ENCODE measurements at regions not wholly inside any gene's neighbourhood (a gene's known extent, or its start where the extent isn't known, plus 50 kb on each side); places are given as distances from the start of the nearest gene placed in this dataset.

DNA sequence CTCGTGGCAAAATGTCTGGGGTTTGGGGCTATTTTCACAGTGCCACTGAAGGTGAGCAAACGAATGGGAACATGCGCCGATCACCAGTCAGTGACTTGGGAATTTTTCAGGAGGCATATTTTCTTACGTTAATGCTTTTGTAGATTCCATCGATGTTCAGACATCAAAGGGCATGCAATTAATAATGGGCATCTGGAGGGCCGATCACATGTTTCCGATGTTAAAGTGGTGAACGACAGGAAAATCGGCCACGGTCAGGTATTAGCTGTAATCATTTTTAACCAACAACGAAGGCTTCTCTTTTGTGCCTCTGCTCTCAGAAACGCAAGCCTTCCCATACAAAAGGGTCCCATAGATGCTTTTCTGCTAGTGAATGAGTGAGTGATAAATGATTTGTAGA lies 155.0 kb upstream of the PITX1 start:
- in situ Hi-C loops (cut with MboI; ENCODE audit: low sequenced_read_pairs) = no loop called here
- no peak overlapping the region for H3K4me3 ChIP-seq
- H3K4me1 ChIP-seq = peaks cover 8% of the 10 kb centered on the region; the same call in 1 of the 2 replicates
- DNase-seq (ENCODE audit: low spot score in 2 of 2) = no peak
- H3K9me3 ChIP-seq = no peaks in the 10 kb centered on the region
- no peaks in the 10 kb centered on the region for H3K36me3 ChIP-seq (replicated peaks)
- peaks cover 6% of the 10 kb centered on the region for H3K27me3 ChIP-seq (ENCODE audit: low read depth)

DNA sequence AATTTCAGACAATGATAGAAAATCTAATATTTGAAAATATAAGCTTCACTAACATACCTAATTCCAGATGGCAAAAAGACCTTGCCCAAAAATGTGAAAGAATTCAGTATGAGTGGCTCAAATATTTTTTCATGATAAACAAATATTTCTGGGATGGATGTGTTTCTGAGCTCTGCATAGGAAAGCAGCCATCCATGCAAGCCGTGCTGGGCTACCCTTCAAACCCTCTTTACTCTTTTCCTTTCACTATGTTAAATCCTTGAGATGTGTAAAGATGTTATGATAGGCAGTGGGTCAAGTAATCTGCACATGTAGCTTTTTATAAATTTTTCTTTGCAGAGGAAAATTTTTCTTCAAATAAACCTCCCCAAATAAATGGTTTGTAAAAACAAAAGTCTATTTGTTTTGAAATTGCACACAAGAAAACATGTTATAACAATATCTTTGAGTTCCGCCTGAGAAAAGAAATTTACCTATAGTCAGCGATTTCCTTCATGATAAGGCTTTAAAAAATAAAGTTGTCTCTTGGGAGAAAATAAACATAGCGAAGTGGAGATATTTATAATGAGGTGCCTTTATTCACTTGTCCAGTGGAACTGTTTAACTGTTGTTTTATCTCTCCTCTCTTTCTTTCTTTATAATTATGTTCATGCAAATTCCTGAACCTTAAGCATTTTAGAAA lies 154.3 kb upstream of the PITX1 start:
- Histone ChIP-seq H3K4me1 (peaks cover 8% of the 10 kb centered on the region; the same call in 1 of the 2 replicates), H3K36me3 (replicated peaks) (no peaks in the 10 kb centered on the region), H3K27me3 (ENCODE audit: low read depth) (peaks cover 2% of the 10 kb centered on the region), H3K4me3 (no peak overlapping the region), H3K9me3 (no peaks in the 10 kb centered on the region)
- DNase-seq (ENCODE audit: low spot score in 2 of 2) = no peak
- in situ Hi-C loops (cut with MboI; ENCODE audit: low sequenced_read_pairs) = no loop called here

DNA sequence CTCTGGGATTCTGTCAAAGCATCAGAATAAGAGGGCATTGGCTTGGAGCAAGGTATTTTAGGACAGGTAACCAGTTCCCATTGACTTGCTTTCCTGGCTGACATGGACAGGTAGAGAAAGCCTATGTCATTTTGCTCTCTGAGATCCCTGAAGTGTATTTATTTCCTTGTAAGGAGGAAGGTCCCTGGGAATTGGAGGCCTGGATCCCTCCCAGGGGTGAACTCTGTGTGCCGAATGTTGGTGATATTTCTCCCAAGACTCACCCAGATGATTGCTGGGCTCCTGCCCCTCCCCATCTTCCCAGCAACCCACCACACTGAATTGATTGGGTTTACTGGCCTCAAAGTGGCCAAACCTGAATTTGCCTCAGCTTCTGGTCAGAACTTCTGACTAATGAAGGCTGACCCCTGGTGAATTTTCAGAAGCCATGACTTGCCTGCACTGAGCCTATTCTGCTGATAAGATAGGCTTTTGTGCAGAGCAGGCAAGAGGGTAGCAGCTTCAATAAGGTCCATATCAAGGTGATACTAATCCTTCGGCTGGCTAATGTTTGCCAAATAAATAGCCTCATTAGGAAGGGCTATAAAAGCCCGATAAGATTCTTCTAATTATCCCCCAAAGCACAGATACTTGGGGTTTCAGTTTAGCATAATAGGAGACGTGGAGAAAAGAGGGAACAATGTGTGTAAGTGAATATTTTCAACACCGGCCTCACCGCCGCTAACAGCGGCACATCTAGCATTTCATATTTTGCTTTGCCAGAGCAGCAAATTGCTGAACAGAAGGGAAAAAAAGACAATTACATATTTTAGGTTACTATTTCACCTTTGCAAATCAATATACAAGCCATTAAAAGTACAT lies 152.9 kb upstream of the PITX1 start:
- in situ Hi-C loops (cut with MboI; ENCODE audit: low sequenced_read_pairs) = no loop called here
- peaks cover 8% of the 10 kb centered on the region; the same call in 1 of the 2 replicates for H3K4me1 ChIP-seq
- no peaks in the 10 kb centered on the region for H3K27me3 ChIP-seq (ENCODE audit: low read depth)
- no peak for DNase-seq (ENCODE audit: low spot score in 2 of 2)
- H3K9me3 ChIP-seq = no peaks in the 10 kb centered on the region
- H3K4me3 ChIP-seq = no peak overlapping the region
- no peaks in the 10 kb centered on the region for H3K36me3 ChIP-seq (replicated peaks)

DNA sequence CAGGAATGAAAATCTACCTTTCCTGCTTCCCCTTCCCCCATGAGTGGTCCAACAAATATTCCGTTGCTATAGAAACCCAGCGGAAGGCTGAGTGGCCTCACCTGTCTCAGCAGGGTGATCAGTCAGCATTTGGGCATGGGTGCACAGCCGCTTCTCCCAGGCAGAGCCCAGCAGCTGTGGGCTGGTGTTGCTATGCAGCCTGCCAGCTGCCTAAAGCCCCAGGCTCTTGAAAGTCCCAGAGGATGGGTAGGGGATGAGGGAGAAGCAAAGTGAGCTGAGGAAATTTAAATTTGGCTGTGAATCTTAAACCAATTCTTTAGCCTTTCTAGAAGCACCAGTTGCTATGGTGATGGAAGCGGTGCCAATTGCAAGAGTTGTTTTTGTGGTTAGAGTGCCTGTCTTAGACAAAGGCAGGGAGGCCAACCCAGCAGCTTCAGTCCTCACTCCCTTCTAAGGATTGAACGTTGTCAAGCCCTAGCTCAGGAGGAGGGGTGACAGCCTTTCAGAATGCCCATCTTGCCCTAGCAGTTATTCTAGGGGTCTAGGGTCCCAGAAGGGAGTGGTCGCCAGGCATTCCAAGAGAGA lies 151.5 kb upstream of the PITX1 start:
- peak in 1 of 2 experiments; percentile 20 for DNase-seq (ENCODE audit: low spot score in 2 of 2)
- Histone ChIP-seq H3K4me3 (no peak overlapping the region), H3K9me3 (no peaks in the 10 kb centered on the region), H3K36me3 (replicated peaks) (no peaks in the 10 kb centered on the region), H3K27me3 (ENCODE audit: low read depth) (no peaks in the 10 kb centered on the region), H3K4me1 (no peaks in the 10 kb centered on the region)
- in situ Hi-C loops (cut with MboI; ENCODE audit: low sequenced_read_pairs) = no loop called here

DNA sequence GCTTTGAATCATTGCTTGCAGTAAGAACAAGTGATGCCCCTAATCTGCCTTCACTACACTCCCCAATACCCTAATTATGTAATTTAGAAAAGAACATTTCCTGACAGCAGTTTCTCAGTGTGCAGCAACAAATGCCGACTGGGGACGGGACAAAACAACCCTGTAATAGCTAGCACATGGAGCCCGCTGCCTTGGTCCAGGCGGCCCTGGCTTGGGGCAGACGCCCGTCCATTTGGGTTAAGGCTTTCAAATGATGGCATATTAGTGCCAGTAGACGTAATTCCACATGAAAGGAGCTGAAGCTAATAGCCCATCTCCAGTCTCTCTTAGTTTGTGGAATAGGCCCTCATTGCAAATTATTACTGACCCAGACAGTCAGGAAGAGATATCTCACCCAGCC lies 150.6 kb upstream of the PITX1 start:
- Histone ChIP-seq H3K27me3 (ENCODE audit: low read depth) (no peaks in the 10 kb centered on the region), H3K9me3 (no peaks in the 10 kb centered on the region), H3K4me3 (no peak overlapping the region), H3K36me3 (replicated peaks) (no peaks in the 10 kb centered on the region), H3K4me1 (no peaks in the 10 kb centered on the region)
- in situ Hi-C loops (cut with MboI; ENCODE audit: low sequenced_read_pairs) = no loop called here
- DNase-seq (ENCODE audit: low spot score in 2 of 2) = no peak

DNA sequence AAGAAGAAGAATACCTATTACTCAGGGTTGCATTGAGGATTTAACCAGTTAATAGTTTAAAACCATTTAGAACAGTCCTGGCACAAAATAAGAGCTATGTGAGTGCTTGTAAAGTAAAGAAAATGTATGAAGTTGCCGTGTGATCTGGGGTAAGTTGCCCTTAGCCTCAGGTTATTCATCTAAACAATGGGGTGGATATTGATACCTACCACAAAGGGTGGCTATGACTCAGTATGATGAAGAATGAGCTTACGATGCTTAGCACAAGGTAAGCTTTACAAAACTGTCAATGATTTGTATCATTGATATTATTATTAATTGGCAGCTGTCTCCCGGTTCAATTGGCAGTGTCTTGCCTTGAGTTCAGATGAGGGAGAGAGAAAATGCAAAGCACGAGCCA lies 149.4 kb upstream of the PITX1 start:
- Histone ChIP-seq H3K36me3 (replicated peaks) (no peaks in the 10 kb centered on the region), H3K27me3 (ENCODE audit: low read depth) (no peaks in the 10 kb centered on the region), H3K4me3 (no peak overlapping the region), H3K4me1 (no peaks in the 10 kb centered on the region), H3K9me3 (no peaks in the 10 kb centered on the region)
- in situ Hi-C loops (cut with MboI; ENCODE audit: low sequenced_read_pairs) = no loop called here
- no peak for DNase-seq (ENCODE audit: low spot score in 2 of 2)

DNA sequence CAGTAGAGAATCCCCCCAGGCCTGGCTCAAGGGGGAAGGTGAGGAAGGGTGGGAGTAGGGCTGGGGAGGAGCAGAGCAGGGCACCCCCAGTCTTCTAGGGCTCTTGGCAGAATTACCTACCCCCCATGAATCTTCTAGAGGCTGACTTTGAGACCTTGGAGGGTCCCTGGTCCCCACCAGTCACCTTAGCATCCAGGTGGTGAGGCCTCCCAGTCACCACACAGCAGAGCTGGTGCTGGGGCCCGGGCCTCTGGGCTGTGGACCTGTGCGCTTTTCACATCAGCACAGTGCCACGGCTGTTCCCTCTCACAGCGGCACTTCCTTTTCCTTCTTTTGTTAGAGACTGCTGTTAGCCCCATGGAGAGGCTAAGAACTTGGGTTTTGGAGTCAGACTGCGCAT lies 148.6 kb upstream of the PITX1 start:
- no peaks in the 10 kb centered on the region for H3K4me1 ChIP-seq
- no peak overlapping the region for H3K4me3 ChIP-seq
- in situ Hi-C loops (cut with MboI; ENCODE audit: low sequenced_read_pairs) = no loop called here
- no peaks in the 10 kb centered on the region for H3K27me3 ChIP-seq (ENCODE audit: low read depth)
- no peaks in the 10 kb centered on the region for H3K9me3 ChIP-seq
- H3K36me3 ChIP-seq (replicated peaks) = no peaks in the 10 kb centered on the region
- DNase-seq (ENCODE audit: low spot score in 2 of 2) = no peak

DNA sequence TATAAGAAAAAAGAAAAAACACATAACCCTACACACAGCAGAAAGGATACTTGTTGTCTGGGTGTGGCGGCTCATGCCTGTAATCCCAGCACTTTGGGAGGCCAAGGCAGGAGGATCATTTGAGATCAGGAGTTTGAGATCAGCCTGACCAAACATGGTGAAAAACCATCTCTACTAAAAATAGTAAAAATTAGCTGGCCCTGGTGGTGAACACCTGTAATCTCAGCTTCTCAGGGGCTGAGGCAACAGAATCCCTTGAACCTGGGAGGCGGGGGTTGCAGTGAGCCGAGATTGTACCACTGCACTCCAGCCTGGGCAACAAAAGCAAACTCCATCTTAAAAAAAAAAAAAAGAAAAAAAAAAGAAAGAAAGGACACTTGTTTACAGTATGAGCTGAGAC lies 147.6 kb upstream of the PITX1 start:
- Histone ChIP-seq H3K4me1 (no peaks in the 10 kb centered on the region), H3K27me3 (ENCODE audit: low read depth) (no peaks in the 10 kb centered on the region)

DNA sequence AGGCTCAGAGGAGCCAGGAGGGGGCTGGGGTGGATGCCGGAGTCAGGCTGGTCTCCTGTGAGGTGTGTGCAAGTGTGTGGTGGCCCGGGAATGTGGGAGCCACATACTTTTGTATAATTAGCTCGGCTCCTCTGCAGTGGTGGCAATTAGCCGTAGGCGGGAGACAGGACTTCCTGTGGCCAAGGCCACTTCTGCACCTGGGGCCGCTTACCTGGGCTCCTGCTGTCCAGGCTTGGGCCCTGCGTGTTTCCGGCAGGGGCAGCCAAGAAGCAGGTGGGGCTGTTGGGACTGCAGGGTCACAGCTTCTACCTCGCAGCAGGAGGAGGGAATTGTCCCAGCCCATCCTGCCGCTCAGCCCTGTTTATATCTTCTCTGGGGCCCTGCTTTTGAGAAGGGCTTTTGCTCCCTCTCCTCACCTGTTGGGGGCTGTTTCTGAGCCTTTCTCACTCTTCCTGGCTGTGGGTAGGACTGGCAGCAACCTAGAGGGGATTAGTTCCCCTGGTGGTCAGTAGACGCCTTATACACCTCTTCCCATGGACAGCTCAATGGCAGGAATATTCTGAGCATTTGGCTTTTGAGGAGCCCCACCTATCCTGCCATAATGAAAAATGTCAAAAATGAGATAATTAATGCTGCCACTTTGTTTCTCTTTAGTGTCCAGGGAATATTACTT lies 145.4 kb upstream of the PITX1 start:
- H3K27me3 ChIP-seq (ENCODE audit: low read depth) = no peaks in the 10 kb centered on the region
- no peak overlapping the region for H3K4me3 ChIP-seq
- DNase-seq (ENCODE audit: low spot score in 2 of 2) = no peak
- H3K9me3 ChIP-seq = no peaks in the 10 kb centered on the region
- H3K4me1 ChIP-seq = no peaks in the 10 kb centered on the region
- H3K36me3 ChIP-seq (replicated peaks) = no peaks in the 10 kb centered on the region
- in situ Hi-C loops (cut with MboI; ENCODE audit: low sequenced_read_pairs) = no loop called here

More for the DNA sequence above, 147.6 kb upstream of the PITX1 start:
- Histone ChIP-seq H3K9me3 (no peaks in the 10 kb centered on the region), H3K4me3 (no peak overlapping the region), H3K36me3 (replicated peaks) (no peaks in the 10 kb centered on the region)
- DNase-seq (ENCODE audit: low spot score in 2 of 2) = no peak
- in situ Hi-C loops (cut with MboI; ENCODE audit: low sequenced_read_pairs) = no loop called here

DNA sequence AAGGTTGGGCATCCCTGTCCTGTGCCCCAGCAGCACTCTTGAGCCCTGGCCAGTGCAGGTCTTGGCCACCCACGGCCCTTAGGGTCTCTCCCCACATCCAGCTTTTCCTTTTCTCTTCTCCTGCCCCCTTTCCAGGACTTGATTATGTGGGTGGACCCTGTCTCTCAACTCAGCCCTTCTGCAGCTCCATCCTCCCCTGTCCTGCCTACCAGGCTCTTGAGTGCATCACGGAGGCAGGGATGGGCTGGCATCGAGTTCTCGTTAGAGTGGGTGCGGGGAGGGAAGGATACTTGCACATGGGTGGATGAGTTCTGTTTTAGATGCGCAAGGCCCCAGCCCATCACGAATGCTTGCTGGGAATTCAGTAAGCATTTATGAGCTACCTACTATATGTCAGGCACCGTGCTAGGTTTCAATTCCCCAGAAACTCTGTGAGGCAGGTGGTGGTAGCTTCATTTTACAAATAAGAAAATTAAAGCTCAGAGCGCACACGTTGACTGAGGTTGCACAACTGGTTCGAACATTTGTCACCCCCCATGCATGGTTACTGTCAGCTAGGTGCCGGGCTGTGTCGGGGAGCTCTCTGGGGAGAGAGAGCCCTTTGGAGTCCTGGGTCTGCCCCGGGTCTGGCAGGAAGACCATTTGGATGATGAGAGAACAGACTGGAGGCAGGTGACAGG lies 144.6 kb upstream of the PITX1 start:
- DNase-seq (ENCODE audit: low spot score in 2 of 2) = no peak
- no peak overlapping the region for H3K4me3 ChIP-seq
- H3K4me1 ChIP-seq = no peaks in the 10 kb centered on the region
- H3K9me3 ChIP-seq = no peaks in the 10 kb centered on the region
- H3K27me3 ChIP-seq (ENCODE audit: low read depth) = no peaks in the 10 kb centered on the region
- in situ Hi-C loops (cut with MboI; ENCODE audit: low sequenced_read_pairs) = no loop called here
- H3K36me3 ChIP-seq (replicated peaks) = no peaks in the 10 kb centered on the region

DNA sequence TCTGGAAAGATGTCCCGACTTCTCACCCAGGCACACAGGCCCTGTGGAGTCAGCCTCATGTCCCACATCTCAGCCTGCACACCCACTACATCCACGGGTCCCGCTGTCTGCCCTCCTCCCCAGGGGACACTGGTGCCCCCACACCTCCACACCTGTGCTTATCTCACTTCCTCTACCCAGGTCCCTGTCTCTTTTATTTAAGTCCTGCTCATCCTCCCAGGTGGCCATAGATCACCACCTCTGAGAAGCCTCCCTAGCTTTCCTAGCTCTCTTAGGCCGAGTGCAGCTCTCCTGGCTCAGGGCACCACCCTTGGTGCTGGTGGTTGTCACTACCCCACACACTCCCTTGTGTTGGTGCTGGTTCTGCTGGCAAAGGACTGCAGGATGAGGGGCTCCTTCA lies 143.6 kb upstream of the PITX1 start:
- no peak overlapping the region for H3K4me3 ChIP-seq
- H3K36me3 ChIP-seq (replicated peaks) = no peaks in the 10 kb centered on the region
- DNase-seq (ENCODE audit: low spot score in 2 of 2) = no peak
- in situ Hi-C loops (cut with MboI; ENCODE audit: low sequenced_read_pairs) = no loop called here
- H3K9me3 ChIP-seq = no peaks in the 10 kb centered on the region
- H3K4me1 ChIP-seq = no peaks in the 10 kb centered on the region
- peaks cover 2% of the 10 kb centered on the region for H3K27me3 ChIP-seq (ENCODE audit: low read depth)

DNA sequence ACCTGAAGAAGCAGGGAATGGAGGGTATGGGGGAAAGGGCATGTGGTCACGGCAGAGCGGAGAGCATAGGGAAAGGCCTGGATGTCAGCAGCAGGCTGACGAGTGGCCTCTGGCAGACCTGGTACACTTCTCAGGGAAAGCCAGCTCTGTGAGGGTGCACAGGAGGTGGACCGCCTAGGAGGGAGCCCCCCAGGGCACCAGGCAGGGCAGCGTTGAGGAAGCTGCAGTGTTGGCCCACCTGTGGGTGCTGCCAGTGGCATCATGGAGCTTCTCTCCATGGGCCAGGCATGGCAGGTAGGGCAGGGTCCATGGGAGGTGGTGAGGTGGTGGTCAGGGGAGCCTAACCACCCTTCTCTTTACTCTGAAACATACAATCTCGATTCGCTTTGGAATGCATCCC lies 143.0 kb upstream of the PITX1 start:
- in situ Hi-C loops (cut with MboI; ENCODE audit: low sequenced_read_pairs) = no loop called here
- Histone ChIP-seq H3K4me3 (no peak overlapping the region), H3K9me3 (no peaks in the 10 kb centered on the region), H3K36me3 (replicated peaks) (no peaks in the 10 kb centered on the region), H3K27me3 (ENCODE audit: low read depth) (peaks cover 6% of the 10 kb centered on the region), H3K4me1 (no peaks in the 10 kb centered on the region)
- DNase-seq (ENCODE audit: low spot score in 2 of 2) = no peak

DNA sequence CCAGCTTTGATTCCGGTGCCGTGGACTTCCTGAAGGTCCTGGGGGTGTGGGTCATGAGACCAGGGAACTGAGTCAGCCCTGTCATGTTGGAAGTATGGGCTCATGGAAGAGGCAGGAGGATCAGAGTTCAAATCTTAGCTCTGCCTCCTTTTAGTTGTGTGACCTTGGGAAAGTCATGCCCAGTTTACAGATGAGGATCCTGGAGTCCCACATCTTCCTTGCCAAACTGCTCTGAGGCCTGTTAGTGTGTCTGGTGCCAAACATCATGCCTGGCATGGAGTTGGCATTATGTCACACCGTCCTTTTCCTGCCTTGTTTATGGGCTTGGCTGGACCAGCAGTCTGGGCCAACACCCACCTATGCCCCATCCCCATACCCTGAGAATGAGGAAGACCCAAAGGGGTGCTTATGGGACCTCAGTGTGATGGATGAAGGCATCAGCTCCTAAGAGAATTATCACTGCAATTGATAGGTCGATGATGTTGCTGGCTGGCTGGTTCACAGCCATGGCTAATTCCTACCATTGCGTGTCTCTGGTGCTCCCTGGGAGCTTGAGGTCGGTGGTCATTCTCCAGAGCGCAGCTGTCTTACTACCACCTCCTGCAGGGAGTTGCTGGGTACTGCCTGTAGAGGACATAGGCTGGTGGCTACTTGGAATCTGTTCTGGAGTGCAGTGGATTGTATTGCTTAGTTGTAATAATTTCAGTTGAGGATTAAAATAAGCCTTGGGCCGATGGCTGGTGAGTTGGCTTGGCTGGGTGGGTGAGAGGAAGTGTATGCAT lies 140.5 kb upstream of the PITX1 start:
- Histone ChIP-seq H3K4me3 (no peak overlapping the region), H3K27me3 (ENCODE audit: low read depth) (peaks cover 14% of the 10 kb centered on the region), H3K36me3 (replicated peaks) (no peaks in the 10 kb centered on the region), H3K9me3 (no peaks in the 10 kb centered on the region), H3K4me1 (no peaks in the 10 kb centered on the region)
- in situ Hi-C loops (cut with MboI; ENCODE audit: low sequenced_read_pairs) = no loop called here
- DNase-seq (ENCODE audit: low spot score in 2 of 2) = peak in 1 of 2 experiments; percentile 34
